ENCODE measurements at regions not wholly inside any gene's neighbourhood (a gene's known extent, or its start where the extent isn't known, plus 50 kb on each side); places are given as distances from the start of the nearest gene placed in this dataset.

GRCh38 chrX:107398115-107398514 is 51.3 kb upstream of the FRMPD3 start:
- TF ChIP-seq CTCF (conservative IDR thresholded peaks at IDR 0.05; ENCODE audit: low read length) = no peak
- no peak for TF ChIP-seq EZH2phosphoT487 (IDR thresholded peaks at IDR 0.05; ENCODE audit: borderline replicate concordance)
